Coronary artery (tissue), 2 donors: ENCODE measurements at regions not wholly inside any gene's neighbourhood (a gene's known extent, or its start where the extent isn't known, plus 50 kb on each side); places are given as distances from the start of the nearest gene placed in this dataset.

Experiments
- DNase-seq: peaks from one replicate; pipeline ENCODE4 v3.0.0-alpha.2; 2017; ENCODE audit warnings: low spot score
- H3K27ac ChIP-seq, 2 donors: fragments of 200-600 bp; sonication (generic); one replicate each; pipeline ENCODE4 v1.5.1; 2016 to 2019
- H3K4me3 ChIP-seq: fragments of 200-600 bp; sonication (generic); 2 replicates; pipeline ENCODE4 v1.5.1; 2016; ENCODE audit warnings: mild to moderate bottlenecking, moderate library complexity
- CTCF ChIP-seq: fragments of 200-600 bp; sonication (generic); IDR thresholded peaks from one replicate; pipeline ENCODE4 v1.5.1; 2019; ENCODE audit warnings: antibody characterized with exemption

GRCh38 chr13:76175961-76176725 is 540.0 kb downstream of the LMO7 start:
- DNase-seq = no peak
- no peak for TF ChIP-seq CTCF
- no peak overlapping the region for H3K27ac ChIP-seq
- no peak overlapping the region for H3K4me3 ChIP-seq

GRCh38 chr13:76168661-76169060 is 532.5 kb downstream of the LMO7 start:
- Histone ChIP-seq H3K27ac (no peak overlapping the region), H3K4me3 (no peak overlapping the region)
- TF ChIP-seq CTCF = no peak
- DNase-seq = no peak

- TF ChIP-seq CTCF = no peak
- H3K27ac ChIP-seq = no peak overlapping the region
- no peak for DNase-seq
- no peak overlapping the region for H3K4me3 ChIP-seq
These were observed 528.2 kb downstream of the LMO7 start for GRCh38 chr13:76164290-76164689.

GRCh38 chr13:76163761-76164160 is 527.6 kb downstream of the LMO7 start:
- H3K27ac ChIP-seq = no peak overlapping the region
- no peak for DNase-seq
- no peak for TF ChIP-seq CTCF
- H3K4me3 ChIP-seq = no peak overlapping the region

- no peak for DNase-seq
- no peak for TF ChIP-seq CTCF
- Histone ChIP-seq H3K27ac (no peak overlapping the region), H3K4me3 (no peak overlapping the region)
These were observed 525.1 kb downstream of the LMO7 start for GRCh38 chr13:76160961-76161925.

GRCh38 chr13:76160506-76160905 is 524.4 kb downstream of the LMO7 start:
- no peak overlapping the region for H3K4me3 ChIP-seq
- no peak for TF ChIP-seq CTCF
- no peak for DNase-seq
- no peak overlapping the region for H3K27ac ChIP-seq
